ENCODE measurements at regions not wholly inside any gene's neighbourhood (a gene's known extent, or its start where the extent isn't known, plus 50 kb on each side); places are given as distances from the start of the nearest gene placed in this dataset.
"Not testable (repeated sequence)": the region's sequence is repeated elsewhere in the genome, so short reads cannot be mapped to it uniquely, and the experiment has no call there.

DNA sequence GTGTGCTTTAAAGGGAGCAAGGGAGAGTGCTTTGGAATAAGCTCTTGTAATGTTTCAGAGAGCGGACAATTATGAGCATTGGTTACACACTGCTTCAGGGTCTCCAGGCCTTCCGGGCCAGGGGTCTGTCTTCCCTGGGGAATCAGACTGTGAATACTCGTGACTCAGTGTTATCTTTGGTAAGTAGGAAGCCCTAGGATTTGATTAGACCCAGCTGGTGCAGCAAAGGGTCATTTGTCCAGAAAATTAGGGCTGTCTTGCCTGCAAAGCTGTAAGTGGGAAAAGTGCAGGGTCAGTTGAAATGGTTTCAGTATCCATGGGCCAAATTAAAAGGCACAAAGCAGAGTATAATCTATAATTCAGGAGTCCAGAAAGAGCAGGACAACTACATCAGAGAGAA is 475.6 kb downstream of the MED13L start:
- DNase-seq (ENCODE audit: low spot score) = no peak
- TF ChIP-seq, protein P1, sequence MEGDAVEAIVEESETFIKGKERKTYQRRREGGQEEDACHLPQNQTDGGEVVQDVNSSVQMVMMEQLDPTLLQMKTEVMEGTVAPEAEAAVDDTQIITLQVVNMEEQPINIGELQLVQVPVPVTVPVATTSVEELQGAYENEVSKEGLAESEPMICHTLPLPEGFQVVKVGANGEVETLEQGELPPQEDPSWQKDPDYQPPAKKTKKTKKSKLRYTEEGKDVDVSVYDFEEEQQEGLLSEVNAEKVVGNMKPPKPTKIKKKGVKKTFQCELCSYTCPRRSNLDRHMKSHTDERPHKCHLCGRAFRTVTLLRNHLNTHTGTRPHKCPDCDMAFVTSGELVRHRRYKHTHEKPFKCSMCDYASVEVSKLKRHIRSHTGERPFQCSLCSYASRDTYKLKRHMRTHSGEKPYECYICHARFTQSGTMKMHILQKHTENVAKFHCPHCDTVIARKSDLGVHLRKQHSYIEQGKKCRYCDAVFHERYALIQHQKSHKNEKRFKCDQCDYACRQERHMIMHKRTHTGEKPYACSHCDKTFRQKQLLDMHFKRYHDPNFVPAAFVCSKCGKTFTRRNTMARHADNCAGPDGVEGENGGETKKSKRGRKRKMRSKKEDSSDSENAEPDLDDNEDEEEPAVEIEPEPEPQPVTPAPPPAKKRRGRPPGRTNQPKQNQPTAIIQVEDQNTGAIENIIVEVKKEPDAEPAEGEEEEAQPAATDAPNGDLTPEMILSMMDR (IDR thresholded peaks at IDR 0.05; ENCODE audit: extremely low read depth, missing control alignments) = no peak

DNA sequence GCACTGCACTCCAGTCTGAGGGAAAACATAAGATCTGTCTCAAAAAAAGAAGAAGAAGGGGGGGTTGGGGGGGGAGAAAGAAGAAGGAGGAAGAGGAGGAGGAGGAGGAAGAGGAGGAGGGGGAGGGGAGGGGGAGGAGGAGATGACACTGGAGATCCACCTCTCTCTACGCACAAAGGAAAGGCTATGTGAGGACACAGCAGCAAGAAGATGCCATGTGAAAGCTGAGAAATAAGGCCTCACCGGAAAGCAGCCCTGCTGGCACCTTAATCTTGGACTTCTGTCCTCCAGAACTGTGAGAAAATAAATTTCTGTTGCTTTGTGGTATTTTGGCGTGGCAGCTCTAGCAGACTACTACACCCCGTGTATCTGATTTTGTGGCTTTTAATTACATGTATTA is 477.9 kb downstream of the MED13L start:
- TF ChIP-seq, protein P1 (IDR thresholded peaks at IDR 0.05; ENCODE audit: extremely low read depth, missing control alignments) = no peak
- no peak for DNase-seq (ENCODE audit: low spot score)

DNA sequence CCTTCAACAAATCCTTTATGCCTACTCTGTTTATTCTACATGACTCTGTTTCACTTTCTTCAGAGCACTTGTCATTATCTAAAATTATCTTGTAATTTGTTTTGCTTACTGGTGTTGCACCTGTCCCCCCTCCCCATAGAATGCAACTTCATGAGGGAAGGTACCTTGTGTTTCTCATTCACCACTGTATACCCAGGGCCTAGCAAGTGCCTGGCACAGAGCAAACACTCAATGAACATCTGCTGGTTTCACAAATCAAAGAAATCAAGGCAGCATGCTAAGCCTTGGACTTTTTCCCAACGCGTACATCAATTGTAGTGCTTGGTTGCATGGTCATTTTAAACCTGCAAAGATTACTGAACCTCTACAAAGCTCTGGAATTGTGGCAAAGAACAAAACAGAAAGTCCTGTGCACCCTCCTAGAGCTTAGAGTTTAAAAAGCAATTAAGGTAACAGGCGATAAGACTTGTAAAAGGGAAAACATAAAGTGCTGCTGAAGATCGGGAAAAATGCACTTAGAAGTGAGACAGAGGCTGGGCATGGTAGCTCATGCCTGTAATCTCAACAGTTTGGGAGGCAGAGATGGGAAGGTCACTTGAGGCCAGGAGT is 479.1 kb downstream of the MED13L start:
- DNase-seq (ENCODE audit: low spot score) = no peak
- TF ChIP-seq, protein P1 (IDR thresholded peaks at IDR 0.05; ENCODE audit: extremely low read depth, missing control alignments) = no peak

DNA sequence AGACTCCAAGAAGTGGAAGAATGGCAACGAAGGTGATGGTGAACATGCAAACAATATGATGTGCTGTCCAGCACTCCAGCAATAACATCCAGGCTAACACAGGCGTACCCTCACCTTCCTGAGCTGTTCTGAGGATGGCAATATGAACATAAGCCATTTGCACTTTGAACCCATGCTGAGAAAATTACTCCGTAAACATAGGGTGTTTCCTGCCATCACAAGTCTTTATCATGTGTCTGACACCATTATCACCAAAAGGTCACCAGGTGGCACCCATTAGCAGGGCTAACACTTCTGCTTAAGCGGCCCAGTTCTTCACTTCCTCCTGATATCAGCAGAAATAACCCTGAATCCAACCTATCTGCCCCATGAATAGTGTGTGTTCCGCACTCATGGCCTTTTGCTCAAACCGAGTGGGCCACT is 482.8 kb downstream of the MED13L start:
- no peak for DNase-seq (ENCODE audit: low spot score)

DNA sequence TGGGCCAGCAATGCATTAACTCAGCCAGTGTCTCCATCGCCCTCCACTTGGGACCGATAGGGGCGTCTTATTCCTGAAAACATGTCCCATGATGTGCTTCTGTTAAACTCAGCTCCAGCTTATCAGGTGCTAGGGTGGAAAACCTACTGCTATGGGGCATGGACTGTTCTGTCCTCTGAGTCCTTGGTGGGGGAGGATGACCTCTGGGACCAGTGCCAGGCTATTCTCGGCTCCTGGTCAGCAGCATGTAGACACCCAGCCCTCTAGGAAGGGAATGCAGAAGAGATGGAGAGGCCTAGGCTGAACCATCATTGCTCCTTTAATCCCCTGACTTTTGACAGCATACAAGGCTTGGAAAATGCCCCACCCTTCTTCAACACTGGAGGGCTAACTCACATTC is 486.2 kb downstream of the MED13L start:
- DNase-seq (ENCODE audit: low spot score) = no peak
- TF ChIP-seq, protein P1 (IDR thresholded peaks at IDR 0.05; ENCODE audit: extremely low read depth, missing control alignments) = no peak

More for the DNA sequence above, 482.8 kb downstream of the MED13L start:
- TF ChIP-seq, protein P1 (IDR thresholded peaks at IDR 0.05; ENCODE audit: extremely low read depth, missing control alignments) = no peak

DNA sequence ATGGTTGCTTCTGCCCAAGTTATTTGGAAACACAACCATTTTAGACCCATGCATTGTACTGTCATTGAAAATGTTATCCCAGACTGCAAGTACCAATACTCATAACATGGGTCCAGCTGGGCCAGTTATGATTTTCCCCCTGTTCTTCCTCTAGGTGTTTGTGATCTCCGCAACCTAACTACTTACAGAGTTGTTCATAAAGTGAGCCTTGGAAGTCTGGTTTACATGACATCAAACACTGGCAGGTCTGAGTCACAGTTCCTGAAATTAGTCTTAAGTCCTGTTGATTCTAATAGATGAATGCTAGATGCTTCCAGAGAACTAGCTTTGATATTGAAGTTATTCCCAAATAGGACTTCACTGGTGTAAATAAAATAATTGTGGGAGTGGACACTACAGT is 487.0 kb downstream of the MED13L start:
- TF ChIP-seq, protein P1 (IDR thresholded peaks at IDR 0.05; ENCODE audit: extremely low read depth, missing control alignments) = no peak

DNA sequence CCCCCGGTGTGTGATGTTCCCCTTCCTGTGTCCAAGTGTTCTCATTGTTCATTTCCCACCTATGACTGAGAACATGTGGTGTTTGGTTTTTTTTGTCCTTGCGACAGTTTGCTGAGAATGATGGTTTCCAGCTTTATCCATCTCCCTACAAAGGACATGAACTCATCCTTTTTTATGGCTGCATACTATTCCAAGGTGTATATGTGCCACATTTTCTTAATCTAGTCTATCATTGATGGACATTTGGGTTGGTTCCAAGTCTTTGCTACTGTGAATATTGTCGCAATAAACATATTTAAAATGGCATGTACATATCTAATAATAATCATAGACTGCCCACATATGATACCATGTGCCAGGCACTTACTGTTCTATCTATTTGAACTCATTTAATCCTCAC is 491.0 kb downstream of the MED13L start:
- DNase-seq (ENCODE audit: low spot score) = not testable (repeated sequence)

More for the DNA sequence above, 487.0 kb downstream of the MED13L start:
- DNase-seq (ENCODE audit: low spot score) = no peak

DNA sequence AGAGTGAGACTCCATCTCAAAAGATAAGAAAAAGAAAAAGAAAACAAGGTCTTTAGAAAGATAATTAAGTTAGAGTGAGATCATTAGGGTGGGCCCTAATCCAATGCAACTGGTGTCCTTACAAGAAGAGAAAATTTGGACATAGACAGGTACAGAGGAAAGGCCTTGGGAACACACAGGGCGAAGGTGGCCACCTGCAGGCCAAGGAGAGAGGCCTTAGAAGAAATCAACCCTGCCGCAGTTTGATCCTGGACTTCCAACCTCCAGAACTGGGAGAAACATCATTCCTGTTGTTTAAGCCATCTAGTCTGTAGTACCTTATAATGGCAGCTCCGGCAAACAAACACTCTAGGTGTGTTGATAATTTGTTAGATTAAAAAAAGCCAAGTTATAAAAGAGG is 491.9 kb downstream of the MED13L start:
- TF ChIP-seq, protein P1 (IDR thresholded peaks at IDR 0.05; ENCODE audit: extremely low read depth, missing control alignments) = no peak
- no peak for DNase-seq (ENCODE audit: low spot score)

All from GM20000 (cell line).